H1 (cell line): ENCODE measurements at regions not wholly inside any gene's neighbourhood (a gene's known extent, or its start where the extent isn't known, plus 50 kb on each side); places are given as distances from the start of the nearest gene placed in this dataset.

ENCODE experiments used
- CTCF ChIA-PET: fragments of 300-600 bp; sonication (Branson Sonifier 250); formaldehyde crosslinking; loops from one replicate; lab custom pipeline; 2021; ENCODE audit not compliant: partially characterized antibody; lab: Charles Lee
- POLR2A ChIA-PET: fragments of 300-600 bp; sonication (Branson Sonifier 250); formaldehyde crosslinking; loops from one replicate; lab custom pipeline; 2021; ENCODE audit warnings: inconsistent platforms; ENCODE audit not compliant: partially characterized antibody; lab: Charles Lee
- DNase-seq, 2 experiments: peaks; one replicate each; pipeline versions ENCODE4 v3.0.0 to v3.0.0-alpha.2; 2010 to 2022; ENCODE audit warnings: low spot score in 2 of 2, low read depth in 1 of 2, mixed read lengths in 1 of 2
- FAIRE-seq: peaks from 2 replicates; lab custom pipeline; 2011; peaks lifted over from hg19 to GRCh38; lab: Jason Lieb, UNC
- H2AFZ ChIP-seq: 2 replicates; pipeline ENCODE4 v1.8.1; 2012; ENCODE audit warnings: low read length, inconsistent platforms
- H2AK5ac ChIP-seq: 2 replicates; pipeline ENCODE4 v1.6.1; 2013; ENCODE audit warnings: low read depth, low read length
- H2BK120ac ChIP-seq: replicated peaks from 2 replicates; pipeline ENCODE3; 2013; ENCODE audit warnings: low read depth, low read length, inconsistent platforms
- H2BK12ac ChIP-seq: 2 replicates; pipeline ENCODE4 v1.6.1; 2013; ENCODE audit warnings: low read depth, low read length
- H2BK15ac ChIP-seq: 2 replicates; pipeline ENCODE4 v1.6.1; 2013; ENCODE audit warnings: low read length
- H2BK20ac ChIP-seq: 2 replicates; pipeline ENCODE4 v1.6.1; 2013; ENCODE audit warnings: low read length
- H2BK5ac ChIP-seq: 2 replicates; pipeline ENCODE4 v1.6.1; 2013; ENCODE audit warnings: low read depth, low read length
- H3K14ac ChIP-seq: 2 replicates; pipeline ENCODE4 v1.6.1; 2013; ENCODE audit warnings: inconsistent platforms; ENCODE audit not compliant: insufficient read length
- H3K18ac ChIP-seq: 2 replicates; pipeline ENCODE4 v1.6.1; 2013; ENCODE audit warnings: low read length; ENCODE audit errors: extremely low read depth
- H3K23ac ChIP-seq: 2 replicates; pipeline ENCODE4 v1.6.1; 2013; ENCODE audit warnings: inconsistent platforms; ENCODE audit not compliant: insufficient read length
- H3K23me2 ChIP-seq: 2 replicates; pipeline ENCODE4 v1.6.1; 2013; ENCODE audit warnings: low read depth, low read length
- H3K27ac ChIP-seq: 2 replicates; pipeline ENCODE4 v1.6.1; 2011; ENCODE audit warnings: low read depth, low read length, inconsistent platforms
- H3K27me3 ChIP-seq, 4 experiments: replicated peaks in 1 of 4; 1 replicate in 1 of 4; 2 replicates in 3 of 4; pipeline versions ENCODE4 v1.6.1 to v1.8.1; 2011 to 2013; ENCODE audit warnings: low read length in 3 of 4, mild to moderate bottlenecking in 3 of 4, inconsistent platforms in 2 of 4, mixed read lengths in 2 of 4, moderate library complexity in 1 of 4; ENCODE audit not compliant: control insufficient read depth in 3 of 4, insufficient read depth in 3 of 4; ENCODE audit errors: extremely low read depth in 1 of 4
- H3K36me3 ChIP-seq, 4 experiments: 2 replicates each; pipeline versions ENCODE4 v1.6.1 to v1.8.1; 2011 to 2013; ENCODE audit warnings: mild to moderate bottlenecking in 4 of 4, low read length in 3 of 4, moderate library complexity in 2 of 4, control low read depth in 1 of 4, inconsistent platforms in 1 of 4; ENCODE audit not compliant: insufficient read depth in 4 of 4, control insufficient read depth in 2 of 4
- H3K4ac ChIP-seq: replicated peaks from 2 replicates; pipeline ENCODE3; 2013; ENCODE audit warnings: low read length, low read depth, mixed read lengths, inconsistent platforms; ENCODE audit not compliant: insufficient read length
- H3K4me1 ChIP-seq, 4 experiments: replicated peaks in 1 of 4; 1 replicate in 1 of 4; 2 replicates in 3 of 4; pipeline versions ENCODE4 v1.6.1 to v1.8.1; 2011 to 2013; ENCODE audit warnings: low read length in 3 of 4, inconsistent platforms in 2 of 4, mixed read lengths in 1 of 4; ENCODE audit not compliant: insufficient read depth in 4 of 4, control insufficient read depth in 3 of 4
- H3K4me2 ChIP-seq, 2 experiments: 2 replicates each; pipeline versions ENCODE4 v1.6.1 to v1.8.1; 2011 to 2013; ENCODE audit warnings: low read depth in 2 of 2, low read length in 2 of 2, control low read depth in 1 of 2, inconsistent platforms in 1 of 2, mild to moderate bottlenecking in 1 of 2; ENCODE audit not compliant: insufficient read depth in 1 of 2
- H3K4me3 ChIP-seq, 4 experiments: fragments of 200-600, 300-600 bp in 1 of 4; sonication (generic), shearing (Covaris generic), sonication (Bioruptor Twin) in 1 of 4; 2 replicates each; pipeline versions ENCODE4 v1.5.1 to v1.8.1; 2011 to 2016; ENCODE audit warnings: low read length in 4 of 4, low read depth in 3 of 4, control low read depth in 2 of 4, inconsistent platforms in 2 of 4, mild to moderate bottlenecking in 2 of 4, mixed read lengths in 1 of 4, moderate library complexity in 1 of 4; ENCODE audit not compliant: insufficient read depth in 2 of 4; ENCODE audit errors: extremely low read depth in 1 of 4
- H3K56ac ChIP-seq: replicated peaks from 2 replicates; pipeline ENCODE3; 2013; ENCODE audit warnings: low read depth, mild to moderate bottlenecking, mixed read lengths, low read length, inconsistent platforms; ENCODE audit not compliant: insufficient read length
- H3K79me1 ChIP-seq: 2 replicates; pipeline ENCODE4 v1.6.1; 2013; ENCODE audit warnings: low read depth, low read length, control low read depth
- H3K79me2 ChIP-seq, 2 experiments: 2 replicates each; pipeline versions ENCODE4 v1.6.1 to v1.8.1; 2012 to 2013; ENCODE audit warnings: low read length in 2 of 2, mild to moderate bottlenecking in 2 of 2, inconsistent platforms in 1 of 2; ENCODE audit not compliant: insufficient read depth in 2 of 2, control insufficient read depth in 1 of 2
- H3K9ac ChIP-seq, 4 experiments: replicated peaks in 1 of 4; 1 replicate in 1 of 4; 2 replicates in 3 of 4; pipeline versions ENCODE4 v1.6.1 to v1.8.1; 2011 to 2013; ENCODE audit warnings: low read depth in 3 of 4, low read length in 3 of 4, control low read depth in 2 of 4, mild to moderate bottlenecking in 2 of 4, moderate library complexity in 2 of 4, inconsistent platforms in 1 of 4; ENCODE audit errors: extremely low read depth in 1 of 4
- H3K9me3 ChIP-seq, 2 experiments: 2 replicates each; pipeline versions ENCODE4 v1.6.1 to v1.8.1; 2012 to 2013; ENCODE audit warnings: mild to moderate bottlenecking in 2 of 2, moderate library complexity in 2 of 2, control low read depth in 1 of 2, inconsistent platforms in 1 of 2, low read depth in 1 of 2, low read length in 1 of 2, mixed read lengths in 1 of 2; ENCODE audit not compliant: insufficient read depth in 2 of 2
- H4K20me1 ChIP-seq, 2 experiments: replicated peaks in 1 of 2; 2 replicates each; pipeline versions ENCODE3 to v1.8.1; 2011 to 2013; ENCODE audit warnings: inconsistent platforms in 2 of 2, low read length in 2 of 2, mild to moderate bottlenecking in 1 of 2; ENCODE audit not compliant: insufficient read depth in 2 of 2, control insufficient read depth in 1 of 2
- H4K5ac ChIP-seq: 2 replicates; pipeline ENCODE4 v1.6.1; 2013; ENCODE audit warnings: low read length, low read depth, mixed read lengths, inconsistent platforms; ENCODE audit not compliant: insufficient read length
- H4K8ac ChIP-seq: 2 replicates; pipeline ENCODE4 v1.8.0; 2013; ENCODE audit warnings: mild to moderate bottlenecking, moderate library complexity, low read length, inconsistent platforms; ENCODE audit not compliant: insufficient read depth; ENCODE audit errors: extremely low read depth
- H4K91ac ChIP-seq: replicated peaks from 2 replicates; pipeline ENCODE3; 2013; ENCODE audit warnings: low read length, mixed read lengths, inconsistent platforms; ENCODE audit not compliant: insufficient read length
- BACH1 ChIP-seq: IDR thresholded peaks from 2 replicates; pipeline ENCODE4 v1.6.1; 2012; ENCODE audit warnings: low read length, improper control_type of control experiment
- CEBPB ChIP-seq: IDR thresholded peaks from 2 replicates; pipeline ENCODE4 v1.6.1; 2012; ENCODE audit warnings: low read depth, low read length
- CHD2 ChIP-seq: IDR thresholded peaks from 2 replicates; pipeline ENCODE4 v1.6.1; 2012; ENCODE audit warnings: low read length, improper control_type of control experiment
- CTCF ChIP-seq, 3 experiments: IDR thresholded peaks; 1 replicate in 2 of 3; 2 replicates in 1 of 3; pipeline versions ENCODE4 v1.5.1 to v1.6.1; 2011; ENCODE audit warnings: low read length in 3 of 3, mild to moderate bottlenecking in 3 of 3, inconsistent platforms in 2 of 3, low read depth in 1 of 3, moderate library complexity in 1 of 3; ENCODE audit not compliant: insufficient read depth in 1 of 3; ENCODE audit errors: control extremely low read depth in 1 of 3
- E2F6 ChIP-seq: IDR thresholded peaks from 2 replicates; pipeline ENCODE4 v1.6.1; 2012; ENCODE audit warnings: inconsistent platforms
- FOSL1 ChIP-seq: IDR thresholded peaks from 2 replicates; pipeline ENCODE4 v1.6.1; 2011; ENCODE audit warnings: mild to moderate bottlenecking, low read depth, low read length, moderate library complexity; ENCODE audit not compliant: insufficient read depth
- HDAC6 ChIP-seq: IDR thresholded peaks from one replicate; pipeline ENCODE4 v1.7.1; 2012; ENCODE audit warnings: low read depth, mild to moderate bottlenecking, inconsistent platforms, low read length, moderate library complexity
- KDM5A ChIP-seq: fragments of 200-600 bp; IDR thresholded peaks from 2 replicates; pipeline ENCODE4 v1.7.1; 2012; ENCODE audit warnings: mild to moderate bottlenecking, low read length, inconsistent platforms, mixed read lengths
- RBBP5 ChIP-seq: IDR thresholded peaks from 2 replicates; pipeline ENCODE4 v1.7.1; 2012; ENCODE audit warnings: low read depth, mild to moderate bottlenecking, inconsistent platforms, low read length, moderate library complexity, borderline replicate concordance
- RXRA ChIP-seq: IDR thresholded peaks from 2 replicates; pipeline ENCODE4 v1.6.1; 2011; ENCODE audit warnings: low read depth, mild to moderate bottlenecking, low read length, moderate library complexity; ENCODE audit not compliant: insufficient read depth
- SIN3A ChIP-seq, 2 experiments: IDR thresholded peaks in 1 of 2; conservative IDR thresholded peaks in 1 of 2; 2 replicates each; pipeline ENCODE4 v1.6.1; 2011 to 2012; ENCODE audit warnings: low read length in 2 of 2, improper control_type of control experiment in 1 of 2, low read depth in 1 of 2, mild to moderate bottlenecking in 1 of 2
- SP2 ChIP-seq: IDR thresholded peaks from 2 replicates; pipeline ENCODE4 v1.6.1; 2012; ENCODE audit warnings: mild to moderate bottlenecking, low read length, inconsistent platforms
- whole genome bisulfite sequencing, 2 experiments: shearing (Covaris generic) in 1 of 2; methylation state at CpG; one replicate each; pipeline versions ENCODE4 v1.1.6 to v1.1.7; 2013 to 2015; ENCODE audit warnings: low lambda C conversion rate in 2 of 2, mixed read lengths in 2 of 2, inconsistent platforms in 1 of 2, low coverage in 1 of 2, missing lambda C conversion rate in 1 of 2; ENCODE audit not compliant: insufficient replicate concordance in 2 of 2, insufficient coverage in 1 of 2, insufficient read length in 1 of 2; ENCODE audit errors: extremely low coverage in 1 of 2, missing lambda C conversion rate in 1 of 2; 5-methylcytosine and 5-hydroxymethylcytosine counted together

- H4K91ac ChIP-seq = no peak overlapping the region
- H3K27me3 ChIP-seq = no peaks in the 10 kb centered on the region
- no peaks in the 10 kb centered on the region for H3K4me1 ChIP-seq
- no peak overlapping the region for H2BK12ac ChIP-seq
- H4K8ac ChIP-seq = no peak overlapping the region
- H3K14ac ChIP-seq = no peak overlapping the region
- H3K79me2 ChIP-seq = no peaks in the 10 kb centered on the region
- no peak overlapping the region for H2BK20ac ChIP-seq
- H3K4me3 ChIP-seq = no peak overlapping the region
- H3K36me3 ChIP-seq = no peaks in the 10 kb centered on the region
- H3K9ac ChIP-seq = no peak overlapping the region
- no peak overlapping the region for H2BK15ac ChIP-seq
- DNase-seq = no peak
- H2BK5ac ChIP-seq = no peak overlapping the region
- no peak overlapping the region for H4K5ac ChIP-seq
- ChIA-PET POLR2A (no interaction called here), CTCF (no interaction called here)
- no peak overlapping the region for H3K56ac ChIP-seq
- 94% methylated on average over 2 of the region's 2 CpGs; no CpG with 5 or more reads in 1 of the 2 experiments for WGBS, 2 experiments
- no peak overlapping the region for H3K4me2 ChIP-seq
- no peaks in the 10 kb centered on the region for H4K20me1 ChIP-seq
- H3K4ac ChIP-seq = no peak overlapping the region
- no peak overlapping the region for H3K27ac ChIP-seq
- H2BK120ac ChIP-seq = no peak overlapping the region
- H2AK5ac ChIP-seq = no peak overlapping the region
- no peak overlapping the region for H3K23ac ChIP-seq
- no peak for FAIRE-seq
- no peaks in the 10 kb centered on the region for H3K23me2 ChIP-seq
- no peaks in the 10 kb centered on the region for H3K79me1 ChIP-seq
- H3K9me3 ChIP-seq = peaks cover 3 to 11% of the 10 kb centered on the region in 2 experiments; a peak in 2 of 4 replicates
- no peak overlapping the region for H2AFZ ChIP-seq
- H3K18ac ChIP-seq = no peak overlapping the region
- TF ChIP-seq KDM5A (no peak), FOSL1 (no peak), E2F6 (no peak), CEBPB (no peak), RBBP5 (no peak), HDAC6 (no peak), CTCF (IDR thresholded peaks at IDR 0.05; ENCODE audit: control extremely low read depth in 1 of 3, insufficient read depth in 1 of 3, low read depth in 1 of 3, low read length in 3 of 3) (no peak), RXRA (no peak), SP2 (no peak), BACH1 (no peak), CHD2 (no peak), SIN3A (conservative IDR thresholded peaks at IDR 0.05 in 1 of 2, IDR thresholded peaks at IDR 0.05 in 1 of 2; ENCODE audit: low read depth in 1 of 2, low read length in 2 of 2) (no peak)
Observed at GRCh38 chr10:10818082-10818481, 199.6 kb upstream of the CELF2 start.
